Activated CD4-positive, CD25-positive, alpha-beta regulatory T cell treated with anti-CD3 and anti-CD28 coated beads, Interleukin-2, amount 50 U/mL, for 72 hours (primary cell): ENCODE measurements at regions not wholly inside any gene's neighbourhood (a gene's known extent, or its start where the extent isn't known, plus 50 kb on each side); places are given as distances from the start of the nearest gene placed in this dataset.

Experiments
- DNase-seq: peaks from one replicate; pipeline ENCODE4 v3.0.0; 2021

- no peak for DNase-seq
Observed at GRCh38 chr9:16352251-16352650, 518.2 kb downstream of the BNC2 start.

- no peak for DNase-seq
Observed at GRCh38 chr9:16352791-16353401, 517.6 kb downstream of the BNC2 start.

- DNase-seq = no peak
Observed at GRCh38 chr9:16356196-16356765, 514.2 kb downstream of the BNC2 start.

GRCh38 chr9:16357828-16358227 lies 512.6 kb downstream of the BNC2 start:
- no peak for DNase-seq

- no peak for DNase-seq
Observed at GRCh38 chr9:16358751-16359150, 511.7 kb downstream of the BNC2 start.
